ENCODE measurements at regions not wholly inside any gene's neighbourhood (a gene's known extent, or its start where the extent isn't known, plus 50 kb on each side); places are given as distances from the start of the nearest gene placed in this dataset.

- TF ChIP-seq MAX (IDR thresholded peaks at IDR 0.05; ENCODE audit: low read depth, low read length) = no peak
- no peak for TF ChIP-seq POLR2A (IDR thresholded peaks at IDR 0.05; ENCODE audit: extremely low read depth, insufficient read length)
- TF ChIP-seq, protein P1, sequence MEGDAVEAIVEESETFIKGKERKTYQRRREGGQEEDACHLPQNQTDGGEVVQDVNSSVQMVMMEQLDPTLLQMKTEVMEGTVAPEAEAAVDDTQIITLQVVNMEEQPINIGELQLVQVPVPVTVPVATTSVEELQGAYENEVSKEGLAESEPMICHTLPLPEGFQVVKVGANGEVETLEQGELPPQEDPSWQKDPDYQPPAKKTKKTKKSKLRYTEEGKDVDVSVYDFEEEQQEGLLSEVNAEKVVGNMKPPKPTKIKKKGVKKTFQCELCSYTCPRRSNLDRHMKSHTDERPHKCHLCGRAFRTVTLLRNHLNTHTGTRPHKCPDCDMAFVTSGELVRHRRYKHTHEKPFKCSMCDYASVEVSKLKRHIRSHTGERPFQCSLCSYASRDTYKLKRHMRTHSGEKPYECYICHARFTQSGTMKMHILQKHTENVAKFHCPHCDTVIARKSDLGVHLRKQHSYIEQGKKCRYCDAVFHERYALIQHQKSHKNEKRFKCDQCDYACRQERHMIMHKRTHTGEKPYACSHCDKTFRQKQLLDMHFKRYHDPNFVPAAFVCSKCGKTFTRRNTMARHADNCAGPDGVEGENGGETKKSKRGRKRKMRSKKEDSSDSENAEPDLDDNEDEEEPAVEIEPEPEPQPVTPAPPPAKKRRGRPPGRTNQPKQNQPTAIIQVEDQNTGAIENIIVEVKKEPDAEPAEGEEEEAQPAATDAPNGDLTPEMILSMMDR (IDR thresholded peaks at IDR 0.05; ENCODE audit: low read depth, low read length) = no peak
- no peak for TF ChIP-seq MYC (IDR thresholded peaks at IDR 0.05; ENCODE audit: low read depth, low read length)
Measured at GRCh38 chr4:138297743-138298405, 55.7 kb upstream of the SLC7A11 start.
